Caco-2 (cell line): ENCODE measurements at regions not wholly inside any gene's neighbourhood (a gene's known extent, or its start where the extent isn't known, plus 50 kb on each side); places are given as distances from the start of the nearest gene placed in this dataset.
"Not testable (repeated sequence)": the region's sequence is repeated elsewhere in the genome, so short reads cannot be mapped to it uniquely, and the experiment has no call there.

Experiments used
- BruUV-seq: library from RNA; stranded (reverse); fragments of 400-500 nt; replicated peaks from 2 replicates; lab custom pipeline; 2021; lab: Mats Ljungman, UMichigan
- CTCF ChIA-PET: fragments of 300-600 bp; sonication (Branson Sonifier 250); formaldehyde crosslinking; loops from one replicate; lab custom pipeline; 2022; ENCODE audit warnings: antibody characterized with exemption; lab: Charles Lee
- POLR2A ChIA-PET: fragments of 300-600 bp; sonication (Branson Sonifier 250); formaldehyde crosslinking; loops from one replicate; lab custom pipeline; 2022; ENCODE audit warnings: antibody characterized with exemption; lab: Charles Lee
- DNase-seq, 2 experiments: peaks; one replicate each; pipeline versions ENCODE4 v3.0.0 to v3.0.0-alpha.2; 2020 to 2022
- H3K27me3 ChIP-seq: replicated peaks from 2 replicates; pipeline ENCODE4 v1.6.0; 2011; ENCODE audit warnings: low read length; ENCODE audit not compliant: control insufficient read depth, insufficient read depth
- H3K36me3 ChIP-seq: 2 replicates; pipeline ENCODE4 v1.5.1; 2011; ENCODE audit warnings: low read length; ENCODE audit not compliant: control insufficient read depth, insufficient read depth
- H3K4me1 ChIP-seq: fragments of 250-450 bp; sonication (Bioruptor Pico); 2 replicates; pipeline ENCODE4 v1.5.1; 2020; ENCODE audit warnings: mild to moderate bottlenecking
- H3K4me3 ChIP-seq: 2 replicates; pipeline ENCODE4 v1.5.1; 2011; ENCODE audit warnings: low read depth, mild to moderate bottlenecking, control low read depth, low read length
- H3K9me3 ChIP-seq: fragments of 250-450 bp; sonication (Bioruptor Pico); 2 replicates; pipeline ENCODE4 v1.5.1; 2020; ENCODE audit warnings: mild to moderate bottlenecking, moderate library complexity
- H3K27ac Mint-ChIP-seq: one replicate; pipeline ENCODE4 v1.8.0; 2022; ENCODE audit warnings: mixed read lengths; ENCODE audit not compliant: unreplicated experiment
- H3K27me3 Mint-ChIP-seq: one replicate; pipeline ENCODE4 v1.8.0; 2022; ENCODE audit warnings: mixed read lengths; ENCODE audit not compliant: insufficient read depth, unreplicated experiment
- H3K36me3 Mint-ChIP-seq: one replicate; pipeline ENCODE4 v1.8.0; 2022; ENCODE audit warnings: mild to moderate bottlenecking, mixed read lengths; ENCODE audit not compliant: insufficient read depth, unreplicated experiment
- H3K4me1 Mint-ChIP-seq: one replicate; pipeline ENCODE4 v1.8.0; 2022; ENCODE audit warnings: low read depth, mixed read lengths; ENCODE audit not compliant: unreplicated experiment
- H3K4me3 Mint-ChIP-seq: one replicate; pipeline ENCODE4 v1.8.0; 2022; ENCODE audit warnings: mild to moderate bottlenecking, moderate library complexity, mixed read lengths; ENCODE audit not compliant: unreplicated experiment
- H3K9me3 Mint-ChIP-seq: one replicate; pipeline ENCODE4 v1.8.0; 2022; ENCODE audit warnings: mixed read lengths; ENCODE audit not compliant: unreplicated experiment
- intact Hi-C: fragments of 100-400 bp; cut with micrococcal nuclease; formaldehyde crosslinking; loops from one replicate; pipeline ENCODE4 v1.10.0; 2022; ENCODE audit not compliant: unreplicated experiment
- TF ChIP-seq, protein P1 (sequence below), 2 experiments: fragments of 200-600 bp in 1 of 2; IDR thresholded peaks; 1 replicate in 1 of 2; 2 replicates in 1 of 2; pipeline versions ENCODE4 v1.5.1 to v1.8.0; 2011 to 2022; ENCODE audit warnings: antibody characterized with exemption in 1 of 2, control low read depth in 1 of 2, inconsistent platforms in 1 of 2, low read depth in 1 of 2, low read length in 1 of 2, mild to moderate bottlenecking in 1 of 2, moderate library complexity in 1 of 2; ENCODE audit not compliant: insufficient read depth in 1 of 2, severe bottlenecking in 1 of 2, unreplicated experiment in 1 of 2

DNA sequence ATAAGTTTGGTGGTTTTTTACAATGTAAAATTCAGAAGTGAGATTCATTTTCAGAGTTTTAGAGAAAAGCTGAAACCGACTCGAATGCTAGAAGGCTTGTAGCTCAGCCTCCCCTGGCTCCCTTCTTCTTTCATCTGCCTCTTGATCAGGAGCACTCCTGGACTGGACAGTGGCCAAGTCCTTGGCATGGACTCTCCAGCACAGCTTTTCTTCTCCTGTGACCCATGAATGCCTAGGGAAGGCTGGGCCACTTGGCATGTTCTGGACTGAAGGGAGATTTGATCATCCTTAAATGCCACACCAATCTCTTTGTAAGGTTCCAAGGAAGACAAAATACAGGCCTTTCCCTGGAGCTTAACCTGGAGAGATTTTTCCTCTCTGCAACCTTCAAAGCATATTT is 384.0 kb upstream of the SASH1 start:
- H3K27ac Mint-ChIP-seq: no peak overlapping the region
- H3K4me3 Mint-ChIP-seq: no peak overlapping the region
- H3K27me3 Mint-ChIP-seq: no peaks in the 10 kb centered on the region
- BruUV-seq: no TSS peak
- no peak for DNase-seq
- intact Hi-C loops: no loop called here
- Histone ChIP-seq H3K27me3 (no peaks in the 10 kb centered on the region), H3K9me3 (no peaks in the 10 kb centered on the region), H3K36me3 (no peaks in the 10 kb centered on the region), H3K4me1 (no peaks in the 10 kb centered on the region), H3K4me3 (no peak overlapping the region)
- H3K4me1 Mint-ChIP-seq: no peaks in the 10 kb centered on the region
- POLR2A ChIA-PET: no interaction called here
- TF ChIP-seq, protein P1, sequence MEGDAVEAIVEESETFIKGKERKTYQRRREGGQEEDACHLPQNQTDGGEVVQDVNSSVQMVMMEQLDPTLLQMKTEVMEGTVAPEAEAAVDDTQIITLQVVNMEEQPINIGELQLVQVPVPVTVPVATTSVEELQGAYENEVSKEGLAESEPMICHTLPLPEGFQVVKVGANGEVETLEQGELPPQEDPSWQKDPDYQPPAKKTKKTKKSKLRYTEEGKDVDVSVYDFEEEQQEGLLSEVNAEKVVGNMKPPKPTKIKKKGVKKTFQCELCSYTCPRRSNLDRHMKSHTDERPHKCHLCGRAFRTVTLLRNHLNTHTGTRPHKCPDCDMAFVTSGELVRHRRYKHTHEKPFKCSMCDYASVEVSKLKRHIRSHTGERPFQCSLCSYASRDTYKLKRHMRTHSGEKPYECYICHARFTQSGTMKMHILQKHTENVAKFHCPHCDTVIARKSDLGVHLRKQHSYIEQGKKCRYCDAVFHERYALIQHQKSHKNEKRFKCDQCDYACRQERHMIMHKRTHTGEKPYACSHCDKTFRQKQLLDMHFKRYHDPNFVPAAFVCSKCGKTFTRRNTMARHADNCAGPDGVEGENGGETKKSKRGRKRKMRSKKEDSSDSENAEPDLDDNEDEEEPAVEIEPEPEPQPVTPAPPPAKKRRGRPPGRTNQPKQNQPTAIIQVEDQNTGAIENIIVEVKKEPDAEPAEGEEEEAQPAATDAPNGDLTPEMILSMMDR (IDR thresholded peaks at IDR 0.05; ENCODE audit: insufficient read depth in 1 of 2, low read depth in 1 of 2, low read length in 1 of 2, severe bottlenecking in 1 of 2, unreplicated experiment in 1 of 2): no peak
- CTCF ChIA-PET: no interaction called here
- no peaks in the 10 kb centered on the region for H3K9me3 Mint-ChIP-seq
- no peaks in the 10 kb centered on the region for H3K36me3 Mint-ChIP-seq

DNA sequence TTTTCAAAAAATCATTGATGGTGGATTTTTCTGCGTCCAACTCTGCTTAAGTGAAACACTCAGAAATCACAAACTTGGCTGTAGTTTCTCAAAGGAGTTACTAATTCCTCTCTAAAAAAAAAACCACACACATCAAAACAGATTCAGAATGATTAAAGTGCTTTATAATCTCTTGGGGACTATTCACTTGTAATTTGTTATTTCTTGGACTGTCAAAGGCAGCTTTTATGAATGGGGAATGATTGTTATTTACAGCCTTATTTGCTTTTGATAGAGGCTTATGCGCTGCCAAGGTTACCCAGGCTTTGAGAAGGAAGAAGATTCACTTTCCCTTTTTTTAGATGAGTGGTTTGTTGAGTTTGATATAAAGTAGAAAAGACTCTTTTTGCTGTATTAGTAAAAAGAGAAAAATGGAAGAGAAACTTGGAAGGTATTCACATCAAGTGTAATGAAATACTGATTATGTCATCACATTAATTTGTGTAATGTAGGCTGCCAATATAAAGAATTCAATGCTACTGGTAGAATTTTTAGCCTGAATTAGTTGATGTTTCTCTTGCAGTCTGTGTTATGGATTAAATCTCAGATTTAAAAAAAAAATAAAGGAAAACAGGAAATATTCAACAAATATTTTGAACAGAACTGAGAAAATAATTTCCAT is 381.0 kb upstream of the SASH1 start:
- Histone ChIP-seq H3K9me3 (no peaks in the 10 kb centered on the region), H3K36me3 (no peaks in the 10 kb centered on the region), H3K27me3 (no peaks in the 10 kb centered on the region), H3K4me3 (no peak overlapping the region), H3K4me1 (no peaks in the 10 kb centered on the region)
- intact Hi-C loops: no loop called here
- H3K27me3 Mint-ChIP-seq: no peaks in the 10 kb centered on the region
- H3K4me3 Mint-ChIP-seq: no peak overlapping the region
- H3K9me3 Mint-ChIP-seq: no peaks in the 10 kb centered on the region
- no peak for DNase-seq
- TF ChIP-seq, protein P1 (IDR thresholded peaks at IDR 0.05; ENCODE audit: insufficient read depth in 1 of 2, low read depth in 1 of 2, low read length in 1 of 2, severe bottlenecking in 1 of 2, unreplicated experiment in 1 of 2): no peak
- ChIA-PET CTCF (no interaction called here), POLR2A (no interaction called here)
- BruUV-seq: no TSS peak
- H3K27ac Mint-ChIP-seq: no peak overlapping the region
- no peaks in the 10 kb centered on the region for H3K36me3 Mint-ChIP-seq
- no peaks in the 10 kb centered on the region for H3K4me1 Mint-ChIP-seq

DNA sequence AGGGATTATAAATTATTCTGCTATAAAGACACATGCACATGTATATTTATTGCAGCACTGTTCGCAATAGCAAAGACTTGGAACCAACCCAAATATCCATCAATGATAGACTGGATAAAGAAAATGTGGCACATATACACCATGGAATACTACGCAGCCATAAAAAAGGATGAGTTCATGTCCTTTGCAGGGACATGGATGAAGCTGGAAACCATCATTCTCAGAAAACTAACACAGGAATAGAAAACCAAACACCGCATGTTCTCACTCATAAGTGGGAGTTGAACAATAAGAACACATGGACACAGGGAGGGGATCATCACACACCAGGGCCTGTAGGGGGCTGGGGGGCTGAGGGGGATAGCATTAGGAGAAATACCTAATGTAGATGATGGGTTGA is 377.2 kb upstream of the SASH1 start:
- H3K4me3 Mint-ChIP-seq, H3K4me3 ChIP-seq, H3K27me3 ChIP-seq, H3K9me3 ChIP-seq, BruUV-seq, H3K4me1 ChIP-seq, H3K36me3 ChIP-seq, H3K9me3 Mint-ChIP-seq, POLR2A ChIA-PET, H3K4me1 Mint-ChIP-seq, H3K36me3 Mint-ChIP-seq, DNase-seq, H3K27ac Mint-ChIP-seq, H3K27me3 Mint-ChIP-seq, CTCF ChIA-PET, intact Hi-C loops: not testable (repeated sequence)
